ENCODE measurements at regions not wholly inside any gene's neighbourhood (a gene's known extent, or its start where the extent isn't known, plus 50 kb on each side); places are given as distances from the start of the nearest gene placed in this dataset.
"Not testable (repeated sequence)": the region's sequence is repeated elsewhere in the genome, so short reads cannot be mapped to it uniquely, and the experiment has no call there.

DNA sequence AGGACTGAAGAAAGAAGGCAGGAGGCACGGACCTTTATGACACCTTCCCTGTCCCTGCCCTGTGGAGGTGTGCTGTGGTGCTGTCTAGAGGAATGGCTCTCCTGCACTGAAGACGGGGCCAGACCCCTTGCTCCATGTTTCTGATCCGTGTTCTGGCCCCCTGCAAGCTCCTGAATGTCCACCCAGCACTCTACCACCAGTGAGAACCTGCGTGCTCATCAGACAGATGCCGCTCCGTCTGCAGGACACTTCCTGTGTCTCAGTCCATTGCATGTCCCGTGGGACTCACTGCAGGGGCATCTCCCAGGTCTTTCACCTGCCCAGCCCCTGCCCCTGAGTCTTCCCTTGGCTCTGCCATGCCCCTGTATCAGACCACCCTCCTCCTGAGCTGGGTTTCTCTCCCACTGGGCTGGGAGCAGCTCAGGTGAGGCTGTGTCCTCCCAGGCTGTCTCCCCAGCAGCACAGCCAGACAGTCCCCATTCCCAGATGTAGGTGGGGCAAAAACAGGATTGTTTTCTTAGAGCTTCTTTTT lies 278.3 kb upstream of the ZNF32 start:
- Histone ChIP-seq H3K4me3 (ENCODE audit: low read depth, low read length) (no peak overlapping the region), H3K27ac (ENCODE audit: low read depth) (no peak overlapping the region), H3K4me1 (ENCODE audit: insufficient read depth) (no peaks in the 10 kb centered on the region), H3K36me3 (ENCODE audit: insufficient read depth) (no peaks in the 10 kb centered on the region)
- WGBS, result 91% methylated on average over 7 of the region's 7 CpGs
- no peak for DNase-seq (ENCODE audit: extremely low spot score)

- Histone ChIP-seq H3K4me3 (ENCODE audit: low read depth, low read length) (no peak overlapping the region), H3K27ac (ENCODE audit: low read depth) (no peak overlapping the region), H3K36me3 (ENCODE audit: insufficient read depth) (no peaks in the 10 kb centered on the region), H3K4me1 (ENCODE audit: insufficient read depth) (no peaks in the 10 kb centered on the region)
- no peak for DNase-seq (ENCODE audit: extremely low spot score)
- 98% methylated on average over 5 of the region's 5 CpGs for WGBS
These were observed 277.7 kb upstream of the ZNF32 start for GRCh38 chr10:43926371-43926770.

DNA sequence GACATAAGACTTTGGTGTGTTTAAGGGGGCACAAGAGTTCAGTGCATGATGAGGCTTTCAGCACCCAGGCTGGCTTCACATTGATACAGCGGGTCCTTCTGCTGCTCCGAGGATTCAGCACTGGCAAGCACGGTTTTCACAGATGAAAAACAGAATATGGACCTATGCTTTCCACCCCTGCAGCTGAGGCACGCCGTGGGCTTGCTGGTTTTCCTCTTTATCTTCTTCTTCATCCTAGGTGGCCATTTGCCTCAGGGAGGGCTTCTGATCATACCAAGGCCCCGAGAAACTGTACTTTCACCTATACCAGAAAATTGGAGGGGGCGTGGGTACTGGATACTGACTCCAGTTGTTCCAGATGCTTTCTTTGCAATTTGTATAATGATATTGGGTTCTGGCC lies 277.1 kb upstream of the ZNF32 start:
- H3K27ac ChIP-seq (ENCODE audit: low read depth), result no peak overlapping the region
- H3K36me3 ChIP-seq (ENCODE audit: insufficient read depth), result no peaks in the 10 kb centered on the region
- no peak for DNase-seq (ENCODE audit: extremely low spot score)
- no peaks in the 10 kb centered on the region for H3K4me1 ChIP-seq (ENCODE audit: insufficient read depth)
- H3K4me3 ChIP-seq (ENCODE audit: low read depth, low read length), result no peak overlapping the region
- 94% methylated on average over 7 of the region's 7 CpGs for WGBS

- H3K27ac ChIP-seq (ENCODE audit: low read depth), result no peak overlapping the region
- no peaks in the 10 kb centered on the region for H3K36me3 ChIP-seq (ENCODE audit: insufficient read depth)
- DNase-seq (ENCODE audit: extremely low spot score), result no peak
- no peaks in the 10 kb centered on the region for H3K4me1 ChIP-seq (ENCODE audit: insufficient read depth)
- 72% methylated on average over 2 of the region's 2 CpGs for WGBS
- no peak overlapping the region for H3K4me3 ChIP-seq (ENCODE audit: low read depth, low read length)
These were observed 274.6 kb upstream of the ZNF32 start for GRCh38 chr10:43923328-43923727.

GRCh38 chr10:43922335-43923280 lies 273.9 kb upstream of the ZNF32 start:
- Histone ChIP-seq H3K27ac (ENCODE audit: low read depth) (no peak overlapping the region), H3K4me1 (ENCODE audit: insufficient read depth) (no peaks in the 10 kb centered on the region), H3K4me3 (ENCODE audit: low read depth, low read length) (no peak overlapping the region), H3K36me3 (ENCODE audit: insufficient read depth) (no peaks in the 10 kb centered on the region)
- 85% methylated on average over 9 of the region's 9 CpGs for WGBS
- no peak for DNase-seq (ENCODE audit: extremely low spot score)

DNA sequence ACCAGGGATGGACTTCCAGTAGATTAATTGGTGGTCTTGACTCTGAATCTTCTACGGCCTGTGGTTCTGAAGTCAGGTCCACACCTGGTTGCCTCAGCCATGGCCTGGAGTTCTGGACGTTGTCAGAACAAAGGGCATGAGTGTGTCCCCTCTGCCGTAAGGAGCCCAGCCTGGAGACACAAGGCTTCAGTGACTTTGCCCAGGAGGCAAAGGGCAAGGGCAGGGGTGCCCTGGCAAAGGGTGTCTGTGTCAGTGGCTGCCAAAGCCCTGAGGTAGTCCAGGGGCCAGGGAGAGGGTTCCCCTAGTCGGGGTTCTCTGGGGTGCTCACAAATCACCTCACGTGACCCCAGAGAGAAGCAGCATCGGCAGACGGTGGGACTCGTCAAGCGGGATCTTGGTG lies 273.2 kb upstream of the ZNF32 start:
- Histone ChIP-seq H3K36me3 (ENCODE audit: insufficient read depth) (no peaks in the 10 kb centered on the region), H3K27ac (ENCODE audit: low read depth) (no peak overlapping the region), H3K4me1 (ENCODE audit: insufficient read depth) (no peaks in the 10 kb centered on the region), H3K4me3 (ENCODE audit: low read depth, low read length) (no peak overlapping the region)
- no peak for DNase-seq (ENCODE audit: extremely low spot score)
- WGBS, result 95% methylated on average over 9 of the region's 9 CpGs

DNA sequence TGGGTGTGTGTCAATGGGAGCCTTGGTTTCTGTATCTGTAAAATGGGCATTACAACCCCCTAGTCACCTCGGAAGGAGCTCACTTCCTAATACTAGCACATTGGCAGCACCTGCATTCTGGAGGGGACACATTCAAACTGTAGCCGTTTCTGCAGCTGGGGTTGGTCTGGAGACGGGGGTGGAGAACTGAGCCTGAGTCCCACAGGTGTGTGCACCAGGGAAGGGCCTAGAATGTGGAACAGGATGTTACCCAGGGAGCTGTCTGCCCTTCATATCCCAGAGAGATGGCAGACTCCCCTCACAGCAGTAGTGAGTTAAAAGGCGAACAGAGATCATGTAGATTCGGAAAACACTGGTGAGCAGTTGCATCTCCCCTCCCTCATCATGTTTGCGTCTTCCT lies 272.8 kb upstream of the ZNF32 start:
- no peak for DNase-seq (ENCODE audit: extremely low spot score)
- WGBS, result 97% methylated on average over 6 of the region's 6 CpGs

GRCh38 chr10:43920236-43920758 lies 271.6 kb upstream of the ZNF32 start:
- not testable (repeated sequence) for DNase-seq (ENCODE audit: extremely low spot score); H3K36me3 ChIP-seq (ENCODE audit: insufficient read depth); H3K4me3 ChIP-seq (ENCODE audit: low read depth, low read length); H3K4me1 ChIP-seq (ENCODE audit: insufficient read depth); H3K27ac ChIP-seq (ENCODE audit: low read depth)
- 87% methylated on average over 12 of the region's 12 CpGs for WGBS

More for the DNA sequence above, 272.8 kb upstream of the ZNF32 start:
- Histone ChIP-seq H3K4me1 (ENCODE audit: insufficient read depth) (no peaks in the 10 kb centered on the region), H3K36me3 (ENCODE audit: insufficient read depth) (no peaks in the 10 kb centered on the region), H3K27ac (ENCODE audit: low read depth) (no peak overlapping the region), H3K4me3 (ENCODE audit: low read depth, low read length) (no peak overlapping the region)

DNA sequence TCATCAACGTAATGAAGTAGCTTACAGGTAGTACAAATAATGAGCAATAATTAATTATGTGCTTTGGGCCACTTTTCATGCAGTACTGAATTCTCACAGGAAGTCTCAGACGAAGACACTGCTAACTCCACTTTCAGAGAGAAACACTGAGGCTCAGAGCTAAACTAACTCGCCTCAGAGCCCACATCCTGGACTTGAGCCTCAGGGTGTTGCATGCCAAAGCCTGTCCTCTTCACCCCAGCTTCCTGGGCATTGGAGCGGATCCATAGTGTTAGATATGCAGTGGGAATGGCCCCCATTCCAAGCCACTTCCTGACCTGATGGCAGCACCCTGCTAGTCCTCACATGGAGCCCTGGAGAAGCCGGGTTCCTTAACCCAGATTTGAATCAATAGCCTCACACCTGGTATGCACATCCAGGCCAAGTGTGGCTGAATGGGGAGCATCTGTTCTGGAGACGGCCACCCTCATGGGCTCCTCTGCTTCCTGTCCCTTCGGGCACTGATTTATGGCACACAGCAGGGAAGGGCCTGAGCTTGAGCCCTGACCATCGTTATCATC lies 265.1 kb upstream of the ZNF32 start:
- Histone ChIP-seq H3K4me3 (ENCODE audit: low read depth, low read length) (no peak overlapping the region), H3K36me3 (ENCODE audit: insufficient read depth) (no peaks in the 10 kb centered on the region), H3K4me1 (ENCODE audit: insufficient read depth) (no peaks in the 10 kb centered on the region), H3K27ac (ENCODE audit: low read depth) (no peak overlapping the region)
- DNase-seq (ENCODE audit: extremely low spot score), result no peak
- 90% methylated on average over 8 of the region's 8 CpGs for WGBS

DNA sequence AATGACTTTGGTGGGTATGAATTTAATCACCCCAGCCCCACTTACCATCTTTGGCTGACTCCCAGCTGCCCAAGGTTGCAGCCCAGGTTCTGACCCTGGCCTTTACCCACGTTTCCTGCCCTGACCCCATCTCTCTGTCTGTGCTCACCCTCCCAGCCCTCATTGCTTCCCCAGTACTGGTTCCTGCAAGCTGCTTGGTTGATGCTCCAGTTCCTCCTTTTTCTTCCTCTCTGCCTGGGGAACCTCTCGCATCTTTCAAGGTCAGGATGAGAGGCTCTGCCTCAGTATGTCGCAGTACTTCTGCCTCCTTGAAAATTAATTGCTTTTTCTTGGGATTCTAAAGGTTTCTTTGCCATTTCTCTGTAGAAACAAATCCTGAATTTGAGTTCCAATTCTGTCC lies 263.8 kb upstream of the ZNF32 start:
- WGBS, result 90% methylated on average over 3 of the region's 3 CpGs
- Histone ChIP-seq H3K27ac (ENCODE audit: low read depth) (no peak overlapping the region), H3K4me3 (ENCODE audit: low read depth, low read length) (no peak overlapping the region), H3K36me3 (ENCODE audit: insufficient read depth) (no peaks in the 10 kb centered on the region), H3K4me1 (ENCODE audit: insufficient read depth) (no peaks in the 10 kb centered on the region)
- DNase-seq (ENCODE audit: extremely low spot score), result no peak

- Histone ChIP-seq H3K4me1 (ENCODE audit: insufficient read depth) (no peaks in the 10 kb centered on the region), H3K36me3 (ENCODE audit: insufficient read depth) (no peaks in the 10 kb centered on the region), H3K4me3 (ENCODE audit: low read depth, low read length) (no peak overlapping the region), H3K27ac (ENCODE audit: low read depth) (no peak overlapping the region)
- 48% methylated on average over 8 of the region's 8 CpGs for WGBS
- DNase-seq (ENCODE audit: extremely low spot score), result no peak
These were observed 257.8 kb upstream of the ZNF32 start for GRCh38 chr10:43906490-43906889.

DNA sequence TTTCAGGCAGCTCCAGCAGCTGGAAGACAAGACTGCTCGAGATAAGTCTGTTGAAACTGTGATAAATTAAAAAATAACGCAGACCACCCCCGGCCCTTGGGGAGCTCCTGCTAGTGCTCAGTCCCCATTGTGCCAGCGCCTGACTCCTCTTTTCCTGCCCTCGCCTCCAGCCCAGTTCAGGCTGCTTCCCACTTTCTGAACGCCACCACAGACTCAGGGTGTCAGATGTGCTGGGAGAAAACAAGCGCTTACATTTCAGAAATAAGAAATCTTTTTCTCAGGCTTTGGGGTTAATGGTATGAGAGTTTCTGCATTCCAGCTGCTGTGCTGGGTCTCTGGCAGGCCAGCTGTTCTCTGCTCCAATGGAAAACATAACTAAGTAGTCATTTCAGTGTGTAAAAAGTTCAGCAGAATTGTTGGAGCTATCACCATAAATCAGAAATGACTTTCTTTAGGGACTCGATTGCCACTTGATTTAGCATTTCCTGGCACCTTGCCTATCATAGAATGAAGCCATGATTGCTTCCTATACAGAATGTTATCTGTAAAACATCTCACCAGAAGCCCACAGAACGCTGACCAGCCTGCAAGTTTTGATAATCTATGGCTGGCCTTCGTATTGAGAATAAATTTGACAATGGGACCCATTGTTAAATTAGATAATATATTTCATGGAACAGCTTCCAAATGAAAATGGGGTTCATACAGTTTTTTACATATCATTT lies 257.0 kb upstream of the ZNF32 start:
- DNase-seq (ENCODE audit: extremely low spot score), result no peak

GRCh38 chr10:43904844-43905243 lies 256.2 kb upstream of the ZNF32 start:
- Histone ChIP-seq H3K4me3 (ENCODE audit: low read depth, low read length) (no peak overlapping the region), H3K4me1 (ENCODE audit: insufficient read depth) (no peaks in the 10 kb centered on the region), H3K36me3 (ENCODE audit: insufficient read depth) (no peaks in the 10 kb centered on the region), H3K27ac (ENCODE audit: low read depth) (no peak overlapping the region)
- no peak for DNase-seq (ENCODE audit: extremely low spot score)
- 53% methylated on average over 9 of the region's 9 CpGs for WGBS

More for the DNA sequence above, 257.0 kb upstream of the ZNF32 start:
- H3K4me1 ChIP-seq (ENCODE audit: insufficient read depth), result no peaks in the 10 kb centered on the region
- no peaks in the 10 kb centered on the region for H3K36me3 ChIP-seq (ENCODE audit: insufficient read depth)
- H3K4me3 ChIP-seq (ENCODE audit: low read depth, low read length), result no peak overlapping the region
- no peak overlapping the region for H3K27ac ChIP-seq (ENCODE audit: low read depth)
- 26% methylated on average over 10 of the region's 10 CpGs for WGBS
